K562 (cell line): ENCODE measurements at regions not wholly inside any gene's neighbourhood (a gene's known extent, or its start where the extent isn't known, plus 50 kb on each side); places are given as distances from the start of the nearest gene placed in this dataset.

Source experiments
- BMI1 ChIP-seq: fragments of 150-350 bp; IDR thresholded peaks from 2 replicates; pipeline ENCODE4 v1.6.1; 2014; ENCODE audit warnings: low read length
- FOSL1 ChIP-seq: fragments of 200-800 bp; sonication (Bioruptor generic); conservative IDR thresholded peaks from 2 replicates; pipeline ENCODE4 v1.6.1; 2016; ENCODE audit warnings: missing genetic modification characterization, missing compliant biosample characterization
- IFI16 ChIP-seq: fragments of 250-450 bp; sonication (Bioruptor Pico); IDR thresholded peaks from 2 replicates; pipeline ENCODE4 v2.1.2; 2022; ENCODE audit warnings: mild to moderate bottlenecking, inconsistent platforms
- NFE2L1 ChIP-seq: fragments of 450-650 bp; IDR thresholded peaks from 2 replicates; pipeline ENCODE4 v1.6.1; 2016; ENCODE audit warnings: missing genetic modification characterization, low read depth, mild to moderate bottlenecking, missing compliant biosample characterization, moderate library complexity, borderline replicate concordance
- RBM22 ChIP-seq: fragments of 200-400 bp; formaldehyde crosslinking; IDR thresholded peaks from 2 replicates; pipeline ENCODE4 v1.6.1; 2018; ENCODE audit warnings: low read length, low read depth; ENCODE audit not compliant: poor library complexity, severe bottlenecking
- SAFB ChIP-seq: fragments of 200-400 bp; formaldehyde crosslinking; IDR thresholded peaks from 2 replicates; pipeline ENCODE4 v1.6.1; 2017; ENCODE audit warnings: low read depth, low read length, borderline replicate concordance
- TF ChIP-seq, protein P1 (sequence below): sonication (generic); formaldehyde crosslinking; IDR thresholded peaks from 2 replicates; pipeline ENCODE4 v1.8.1; 2023; ENCODE audit warnings: missing genetic modification reagents, mild to moderate bottlenecking, borderline replicate concordance
- TF ChIP-seq, protein P2 (sequence below): IDR thresholded peaks from 3 replicates; pipeline ENCODE4 v1.6.1; 2011; ENCODE audit warnings: borderline replicate concordance, mild to moderate bottlenecking, moderate library complexity; ENCODE audit not compliant: insufficient read length; ENCODE audit errors: extremely low read depth
- TF ChIP-seq, protein P3 (sequence below), 3 experiments: IDR thresholded peaks in 2 of 3; conservative IDR thresholded peaks in 1 of 3; 2 replicates each; pipeline ENCODE4 v1.5.1; 2011 to 2012; ENCODE audit warnings: low read length in 3 of 3, mild to moderate bottlenecking in 3 of 3, control low read depth in 2 of 3, improper control_type of control experiment in 1 of 3, inconsistent platforms in 1 of 3, low read depth in 1 of 3, mixed read lengths in 1 of 3, moderate library complexity in 1 of 3; ENCODE audit not compliant: insufficient read depth in 2 of 3

DNA sequence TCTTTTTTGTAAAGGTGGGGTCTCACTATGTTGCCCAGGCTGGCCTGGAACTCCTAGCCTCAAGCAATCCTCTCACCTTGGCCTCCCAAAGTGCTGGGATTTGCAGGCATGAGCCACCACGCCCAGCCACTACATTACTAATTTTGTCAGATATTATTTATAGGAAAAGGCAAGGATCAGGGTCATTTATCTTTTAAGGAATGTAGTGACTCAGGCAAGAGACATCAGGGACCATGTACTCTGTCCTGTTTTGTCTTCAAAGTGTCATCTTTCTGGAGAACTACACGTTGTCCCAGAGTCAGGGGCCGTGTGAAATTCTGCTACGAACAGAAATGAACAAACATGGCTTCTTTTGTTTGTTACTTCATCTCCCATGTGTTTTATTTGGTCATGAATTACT, 105.3 kb downstream of the NPTX2 start:
- TF ChIP-seq, protein P1, sequence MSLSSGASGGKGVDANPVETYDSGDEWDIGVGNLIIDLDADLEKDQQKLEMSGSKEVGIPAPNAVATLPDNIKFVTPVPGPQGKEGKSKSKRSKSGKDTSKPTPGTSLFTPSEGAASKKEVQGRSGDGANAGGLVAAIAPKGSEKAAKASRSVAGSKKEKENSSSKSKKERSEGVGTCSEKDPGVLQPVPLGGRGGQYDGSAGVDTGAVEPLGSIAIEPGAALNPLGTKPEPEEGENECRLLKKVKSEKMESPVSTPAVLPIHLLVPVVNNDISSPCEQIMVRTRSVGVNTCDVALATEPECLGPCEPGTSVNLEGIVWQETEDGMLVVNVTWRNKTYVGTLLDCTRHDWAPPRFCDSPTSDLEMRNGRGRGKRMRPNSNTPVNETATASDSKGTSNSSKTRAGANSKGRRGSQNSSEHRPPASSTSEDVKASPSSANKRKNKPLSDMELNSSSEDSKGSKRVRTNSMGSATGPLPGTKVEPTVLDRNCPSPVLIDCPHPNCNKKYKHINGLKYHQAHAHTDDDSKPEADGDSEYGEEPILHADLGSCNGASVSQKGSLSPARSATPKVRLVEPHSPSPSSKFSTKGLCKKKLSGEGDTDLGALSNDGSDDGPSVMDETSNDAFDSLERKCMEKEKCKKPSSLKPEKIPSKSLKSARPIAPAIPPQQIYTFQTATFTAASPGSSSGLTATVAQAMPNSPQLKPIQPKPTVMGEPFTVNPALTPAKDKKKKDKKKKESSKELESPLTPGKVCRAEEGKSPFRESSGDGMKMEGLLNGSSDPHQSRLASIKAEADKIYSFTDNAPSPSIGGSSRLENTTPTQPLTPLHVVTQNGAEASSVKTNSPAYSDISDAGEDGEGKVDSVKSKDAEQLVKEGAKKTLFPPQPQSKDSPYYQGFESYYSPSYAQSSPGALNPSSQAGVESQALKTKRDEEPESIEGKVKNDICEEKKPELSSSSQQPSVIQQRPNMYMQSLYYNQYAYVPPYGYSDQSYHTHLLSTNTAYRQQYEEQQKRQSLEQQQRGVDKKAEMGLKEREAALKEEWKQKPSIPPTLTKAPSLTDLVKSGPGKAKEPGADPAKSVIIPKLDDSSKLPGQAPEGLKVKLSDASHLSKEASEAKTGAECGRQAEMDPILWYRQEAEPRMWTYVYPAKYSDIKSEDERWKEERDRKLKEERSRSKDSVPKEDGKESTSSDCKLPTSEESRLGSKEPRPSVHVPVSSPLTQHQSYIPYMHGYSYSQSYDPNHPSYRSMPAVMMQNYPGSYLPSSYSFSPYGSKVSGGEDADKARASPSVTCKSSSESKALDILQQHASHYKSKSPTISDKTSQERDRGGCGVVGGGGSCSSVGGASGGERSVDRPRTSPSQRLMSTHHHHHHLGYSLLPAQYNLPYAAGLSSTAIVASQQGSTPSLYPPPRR (CRISPR knock-in tag): no peak
- TF ChIP-seq NFE2L1 (no peak), RBM22 (no peak), FOSL1 (tag) (no peak), BMI1 (no peak), IFI16 (CRISPR knock-in tag) (no peak), SAFB (no peak)
- TF ChIP-seq, protein P2, sequence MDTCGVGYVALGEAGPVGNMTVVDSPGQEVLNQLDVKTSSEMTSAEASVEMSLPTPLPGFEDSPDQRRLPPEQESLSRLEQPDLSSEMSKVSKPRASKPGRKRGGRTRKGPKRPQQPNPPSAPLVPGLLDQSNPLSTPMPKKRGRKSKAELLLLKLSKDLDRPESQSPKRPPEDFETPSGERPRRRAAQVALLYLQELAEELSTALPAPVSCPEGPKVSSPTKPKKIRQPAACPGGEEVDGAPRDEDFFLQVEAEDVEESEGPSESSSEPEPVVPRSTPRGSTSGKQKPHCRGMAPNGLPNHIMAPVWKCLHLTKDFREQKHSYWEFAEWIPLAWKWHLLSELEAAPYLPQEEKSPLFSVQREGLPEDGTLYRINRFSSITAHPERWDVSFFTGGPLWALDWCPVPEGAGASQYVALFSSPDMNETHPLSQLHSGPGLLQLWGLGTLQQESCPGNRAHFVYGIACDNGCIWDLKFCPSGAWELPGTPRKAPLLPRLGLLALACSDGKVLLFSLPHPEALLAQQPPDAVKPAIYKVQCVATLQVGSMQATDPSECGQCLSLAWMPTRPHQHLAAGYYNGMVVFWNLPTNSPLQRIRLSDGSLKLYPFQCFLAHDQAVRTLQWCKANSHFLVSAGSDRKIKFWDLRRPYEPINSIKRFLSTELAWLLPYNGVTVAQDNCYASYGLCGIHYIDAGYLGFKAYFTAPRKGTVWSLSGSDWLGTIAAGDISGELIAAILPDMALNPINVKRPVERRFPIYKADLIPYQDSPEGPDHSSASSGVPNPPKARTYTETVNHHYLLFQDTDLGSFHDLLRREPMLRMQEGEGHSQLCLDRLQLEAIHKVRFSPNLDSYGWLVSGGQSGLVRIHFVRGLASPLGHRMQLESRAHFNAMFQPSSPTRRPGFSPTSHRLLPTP: no peak
- TF ChIP-seq, protein P3, sequence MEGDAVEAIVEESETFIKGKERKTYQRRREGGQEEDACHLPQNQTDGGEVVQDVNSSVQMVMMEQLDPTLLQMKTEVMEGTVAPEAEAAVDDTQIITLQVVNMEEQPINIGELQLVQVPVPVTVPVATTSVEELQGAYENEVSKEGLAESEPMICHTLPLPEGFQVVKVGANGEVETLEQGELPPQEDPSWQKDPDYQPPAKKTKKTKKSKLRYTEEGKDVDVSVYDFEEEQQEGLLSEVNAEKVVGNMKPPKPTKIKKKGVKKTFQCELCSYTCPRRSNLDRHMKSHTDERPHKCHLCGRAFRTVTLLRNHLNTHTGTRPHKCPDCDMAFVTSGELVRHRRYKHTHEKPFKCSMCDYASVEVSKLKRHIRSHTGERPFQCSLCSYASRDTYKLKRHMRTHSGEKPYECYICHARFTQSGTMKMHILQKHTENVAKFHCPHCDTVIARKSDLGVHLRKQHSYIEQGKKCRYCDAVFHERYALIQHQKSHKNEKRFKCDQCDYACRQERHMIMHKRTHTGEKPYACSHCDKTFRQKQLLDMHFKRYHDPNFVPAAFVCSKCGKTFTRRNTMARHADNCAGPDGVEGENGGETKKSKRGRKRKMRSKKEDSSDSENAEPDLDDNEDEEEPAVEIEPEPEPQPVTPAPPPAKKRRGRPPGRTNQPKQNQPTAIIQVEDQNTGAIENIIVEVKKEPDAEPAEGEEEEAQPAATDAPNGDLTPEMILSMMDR (IDR thresholded peaks at IDR 0.05 in 2 of 3, conservative IDR thresholded peaks at IDR 0.05 in 1 of 3; ENCODE audit: insufficient read depth in 2 of 3, low read depth in 1 of 3, low read length in 3 of 3): no peak
